Activated CD8-positive, alpha-beta T cell treated with anti-CD3 and anti-CD28 coated beads for 36 hours (primary cell): ENCODE measurements at regions not wholly inside any gene's neighbourhood (a gene's known extent, or its start where the extent isn't known, plus 50 kb on each side); places are given as distances from the start of the nearest gene placed in this dataset.

Experiments used
- ATAC-seq: fragments of 200-7000 bp; cut with Tn5 transposase; one replicate; pipeline ENCODE4 v1.10.0; 2021; ENCODE audit warnings: mild to moderate bottlenecking, moderate library complexity
- CTCF ChIA-PET: fragments of 350-600 bp; sonication (Branson Sonifier 250); formaldehyde crosslinking; loops from one replicate; lab custom pipeline; 2021; ENCODE audit warnings: antibody characterized with exemption; lab: Charles Lee
- POLR2A ChIA-PET: fragments of 350-600 bp; sonication (Branson Sonifier 250); formaldehyde crosslinking; loops from one replicate; lab custom pipeline; 2021; ENCODE audit warnings: antibody characterized with exemption; lab: Charles Lee
- DNase-seq: peaks from one replicate; pipeline ENCODE4 v3.0.0-alpha.2; 2020
- H3K27ac Mint-ChIP-seq: one replicate; pipeline ENCODE4 v1.8.0; 2021; ENCODE audit warnings: mild to moderate bottlenecking, mixed read lengths
- H3K27me3 Mint-ChIP-seq: one replicate; pipeline ENCODE4 v1.8.0; 2021; ENCODE audit warnings: mixed read lengths
- H3K36me3 Mint-ChIP-seq: one replicate; pipeline ENCODE4 v1.8.0; 2021; ENCODE audit warnings: low read depth, mixed read lengths
- H3K4me1 Mint-ChIP-seq: one replicate; pipeline ENCODE4 v1.8.0; 2021; ENCODE audit warnings: low read depth, mixed read lengths
- H3K4me3 Mint-ChIP-seq: one replicate; pipeline ENCODE4 v1.8.0; 2021; ENCODE audit warnings: mild to moderate bottlenecking, moderate library complexity, mixed read lengths
- H3K9me3 Mint-ChIP-seq: one replicate; pipeline ENCODE4 v1.8.0; 2021; ENCODE audit warnings: mixed read lengths
- CTCF ChIP-seq: fragments of 200-600 bp; IDR thresholded peaks from one replicate; pipeline ENCODE4 v1.8.0; 2022; ENCODE audit warnings: antibody characterized with exemption, mild to moderate bottlenecking
- intact Hi-C: fragments of 100-400 bp; cut with micrococcal nuclease; formaldehyde crosslinking; loops from one replicate; pipeline ENCODE4 v1.10.0; 2022

- ATAC-seq (no peak), DNase-seq (no peak)
- Mint-ChIP-seq H3K4me1 (peaks cover 19% of the 10 kb centered on the region), H3K27me3 (no peaks in the 10 kb centered on the region), H3K4me3 (no peak overlapping the region), H3K27ac (no peak overlapping the region), H3K9me3 (no peaks in the 10 kb centered on the region), H3K36me3 (no peaks in the 10 kb centered on the region)
- no peak for TF ChIP-seq CTCF
- intact Hi-C loops: no loop called here
- ChIA-PET CTCF (interaction anchor here (1.1 kb wide), 1 partner anchor 13 kb away, joined by 3 read pairs; no protein-coding TSS in a partner anchor), POLR2A (no interaction called here)
These were observed 63.3 kb upstream of the TAB2 start for GRCh38 chr6:149254253-149254652.

- no peaks in the 10 kb centered on the region for H3K9me3 Mint-ChIP-seq
- H3K4me3 Mint-ChIP-seq: no peak overlapping the region
- no peaks in the 10 kb centered on the region for H3K27me3 Mint-ChIP-seq
- DNase-seq (no peak), ATAC-seq (no peak)
- no peak for TF ChIP-seq CTCF
- H3K27ac Mint-ChIP-seq: no peak overlapping the region
- ChIA-PET POLR2A (interaction anchor here (0.6 kb wide), 1 partner anchor 162 kb away, joined by 3 read pairs; no protein-coding TSS in a partner anchor), CTCF (no interaction called here)
- H3K4me1 Mint-ChIP-seq: peaks cover 32% of the 10 kb centered on the region
- no peaks in the 10 kb centered on the region for H3K36me3 Mint-ChIP-seq
- intact Hi-C loops: no loop called here
These were observed 57.8 kb upstream of the TAB2 start for GRCh38 chr6:149259753-149260152.

- no peak for TF ChIP-seq CTCF
- H3K4me1 Mint-ChIP-seq: peaks cover 36% of the 10 kb centered on the region
- CTCF ChIA-PET: interaction anchor here (1.2 kb wide), 1 partner anchor 35 kb away, joined by 3 read pairs; no protein-coding TSS in a partner anchor
- POLR2A ChIA-PET: interaction anchor here (0.6 to 1.5 kb wide), 2 partner anchors 9 to 161 kb away, joined by 3 read pairs; no protein-coding TSS in a partner anchor
- H3K27ac Mint-ChIP-seq: peak overlapping the region; percentile 3
- intact Hi-C loops: no loop called here
- ATAC-seq: no peak
- DNase-seq: no peak
- H3K27me3 Mint-ChIP-seq: no peaks in the 10 kb centered on the region
- no peak overlapping the region for H3K4me3 Mint-ChIP-seq
- no peaks in the 10 kb centered on the region for H3K9me3 Mint-ChIP-seq
- no peaks in the 10 kb centered on the region for H3K36me3 Mint-ChIP-seq
These were observed 57.2 kb upstream of the TAB2 start for GRCh38 chr6:149260214-149260874.

- H3K9me3 Mint-ChIP-seq: no peaks in the 10 kb centered on the region
- ChIA-PET CTCF (interaction anchor here (0.8 to 1.4 kb wide), 7 partner anchors 10 to 170 kb away, joined by 3 to 5 read pairs (median 3); no protein-coding TSS in a partner anchor), POLR2A (interaction anchor here (0.9 to 1.5 kb wide), 2 partner anchors 10 to 56 kb away, joined by 3 read pairs; partner anchors contain the start of gene TAB2)
- intact Hi-C loops: no loop called here
- peaks cover 46% of the 10 kb centered on the region for H3K4me1 Mint-ChIP-seq
- peak overlapping the region; percentile 41 for H3K4me3 Mint-ChIP-seq
- no peak for TF ChIP-seq CTCF
- DNase-seq (no peak), ATAC-seq (peak; percentile 49)
- no peaks in the 10 kb centered on the region for H3K27me3 Mint-ChIP-seq
- peak overlapping the region; percentile 40 for H3K27ac Mint-ChIP-seq
- no peaks in the 10 kb centered on the region for H3K36me3 Mint-ChIP-seq
These were observed 56.0 kb upstream of the TAB2 start for GRCh38 chr6:149261364-149262040.

- Mint-ChIP-seq H3K36me3 (no peaks in the 10 kb centered on the region), H3K27me3 (no peaks in the 10 kb centered on the region), H3K9me3 (no peaks in the 10 kb centered on the region), H3K4me1 (peaks cover 48% of the 10 kb centered on the region), H3K27ac (no peak overlapping the region), H3K4me3 (no peak overlapping the region)
- DNase-seq (no peak), ATAC-seq (no peak)
- intact Hi-C loops: no loop called here
- TF ChIP-seq CTCF: no peak
- ChIA-PET POLR2A (no interaction called here), CTCF (no interaction called here)
These were observed 54.2 kb upstream of the TAB2 start for GRCh38 chr6:149263321-149263720.
